K562 (cell line): ENCODE measurements at regions not wholly inside any gene's neighbourhood (a gene's known extent, or its start where the extent isn't known, plus 50 kb on each side); places are given as distances from the start of the nearest gene placed in this dataset.
A peak's percentile ranks its signal among the peaks of the same experiment; 100 is the strongest.

ENCODE experiments used
- ATAC-seq: fragments of 200-7000 bp; cut with Tn5 transposase; 3 replicates; pipeline ENCODE4 v1.9.1; 2020; ENCODE audit warnings: moderate library complexity
- BruUV-seq: library from RNA; stranded (reverse); fragments of 400-500 nt; replicated peaks from 2 replicates; lab custom pipeline; 2021; lab: Mats Ljungman, UMichigan
- CTCF ChIA-PET: fragments of 300-600 bp; formaldehyde crosslinking; extraction: SDS; loops from one replicate; lab custom pipeline; 2021; ENCODE audit warnings: low intra/inter-chr PET ratio; lab: Yijun Ruan, JAX
- POLR2A ChIA-PET: fragments of 300-600, 350-650 bp; sonication (Branson Sonifier 250); formaldehyde crosslinking; extraction: SDS; loops from one replicate; lab custom pipeline; 2021; ENCODE audit warnings: antibody characterized with exemption, inconsistent platforms; lab: Yijun Ruan, JAX
- DNase-seq, 4 experiments: peaks; one replicate each; pipeline versions ENCODE4 v3.0.0 to v3.0.0-alpha.2; 2011 to 2018; ENCODE audit warnings: low spot score in 3 of 4, mixed read lengths in 3 of 4; ENCODE audit errors: extremely low read depth in 1 of 4
- FAIRE-seq: peaks from 2 replicates; lab custom pipeline; 2011; peaks lifted over from hg19 to GRCh38; lab: Jason Lieb, UNC
- H2AFZ ChIP-seq: 2 replicates; pipeline ENCODE4 v1.6.0; 2011; ENCODE audit warnings: low read depth, low read length, control low read depth, inconsistent platforms
- H3K27ac ChIP-seq: fragments of 200-600 bp; 3 replicates; pipeline ENCODE4 v1.8.0; 2011; ENCODE audit warnings: low read depth, mild to moderate bottlenecking, control low read depth, inconsistent platforms, low read length, moderate library complexity, mixed read lengths; ENCODE audit errors: extremely low read depth
- H3K27me3 ChIP-seq, 2 experiments: fragments of 300-600 bp in 1 of 2; 2 replicates in 1 of 2; 3 replicates in 1 of 2; pipeline versions ENCODE4 v1.6.0 to v1.8.0; 2011; ENCODE audit warnings: inconsistent platforms in 2 of 2, low read length in 2 of 2, mild to moderate bottlenecking in 1 of 2, mixed read lengths in 1 of 2, moderate library complexity in 1 of 2; ENCODE audit not compliant: control insufficient read depth in 2 of 2, insufficient read depth in 2 of 2
- H3K36me3 ChIP-seq: fragments of 300-600 bp; 3 replicates; pipeline ENCODE4 v1.8.0; 2011; ENCODE audit warnings: mild to moderate bottlenecking, low read length, inconsistent platforms; ENCODE audit not compliant: control insufficient read depth, insufficient read depth
- H3K4me1 ChIP-seq, 2 experiments: fragments of 200-600 bp in 1 of 2; replicated peaks in 1 of 2; 2 replicates in 1 of 2; 3 replicates in 1 of 2; pipeline versions ENCODE4 v1.5.1 to v1.8.0; 2011; ENCODE audit warnings: inconsistent platforms in 2 of 2, low read length in 2 of 2, mild to moderate bottlenecking in 1 of 2, mixed read lengths in 1 of 2, moderate library complexity in 1 of 2; ENCODE audit not compliant: control insufficient read depth in 2 of 2, insufficient read depth in 2 of 2
- H3K4me2 ChIP-seq: 2 replicates; pipeline ENCODE4 v1.6.1; 2011; ENCODE audit warnings: low read length, control low read depth, inconsistent platforms, mixed read lengths; ENCODE audit not compliant: insufficient read depth
- H3K4me3 ChIP-seq: fragments of 200-600 bp; sonication (generic), shearing (Covaris generic); 2 replicates; pipeline ENCODE4 v1.5.1; 2016; ENCODE audit warnings: control low read depth, inconsistent platforms
- H3K79me2 ChIP-seq: fragments of 200-600 bp; 3 replicates; pipeline ENCODE4 v1.8.0; 2011; ENCODE audit warnings: low read length, inconsistent platforms; ENCODE audit not compliant: control insufficient read depth, insufficient read depth
- H3K9ac ChIP-seq, 2 experiments: 2 replicates each; pipeline versions ENCODE4 v1.6.0 to v1.6.1; 2011; ENCODE audit warnings: low read depth in 2 of 2, low read length in 2 of 2, control low read depth in 1 of 2, inconsistent platforms in 1 of 2, mild to moderate bottlenecking in 1 of 2, mixed read lengths in 1 of 2; ENCODE audit not compliant: insufficient read depth in 1 of 2
- H3K9me1 ChIP-seq: one replicate; pipeline ENCODE4 v1.6.0; 2011; ENCODE audit warnings: inconsistent platforms, mild to moderate bottlenecking, low read length, moderate library complexity; ENCODE audit not compliant: control insufficient read depth, insufficient read depth
- H3K9me3 ChIP-seq: replicated peaks from 2 replicates; pipeline ENCODE4 v1.5.1; 2011; ENCODE audit warnings: low read depth, low read length, inconsistent platforms; ENCODE audit not compliant: control insufficient read depth, insufficient read depth
- H4K20me1 ChIP-seq: replicated peaks from 2 replicates; pipeline ENCODE4 v1.6.1; 2011; ENCODE audit warnings: low read length, inconsistent platforms, mixed read lengths; ENCODE audit not compliant: control insufficient read depth, insufficient read depth
- ETS1 ChIP-seq: conservative IDR thresholded peaks from 2 replicates; pipeline ENCODE4 v1.6.1; 2011; ENCODE audit warnings: low read depth, mild to moderate bottlenecking, low read length; ENCODE audit not compliant: control insufficient read depth
- JUND ChIP-seq, 2 experiments: IDR thresholded peaks; 2 replicates in 1 of 2; 3 replicates in 1 of 2; pipeline ENCODE4 v1.6.1; 2011; ENCODE audit warnings: borderline replicate concordance in 2 of 2, low read depth in 2 of 2, low read length in 2 of 2, improper control_type of control experiment in 1 of 2, missing biosample characterization in 1 of 2, missing genetic modification characterization in 1 of 2, missing genetic modification reagents in 1 of 2
- MEIS2 ChIP-seq: fragments of 450-650 bp; IDR thresholded peaks from 2 replicates; pipeline ENCODE4 v1.6.1; 2014; ENCODE audit warnings: mild to moderate bottlenecking; ENCODE audit not compliant: partially characterized antibody
- NR2C2 ChIP-seq, 2 experiments: fragments of 200-800 bp in 1 of 2; sonication (Bioruptor generic) in 1 of 2; sonication (generic) in 1 of 2; formaldehyde crosslinking in 1 of 2; IDR thresholded peaks; 2 replicates each; pipeline versions ENCODE4 v1.6.1 to v1.8.0; 2016 to 2022; ENCODE audit warnings: mild to moderate bottlenecking in 1 of 2, missing compliant biosample characterization in 1 of 2, missing genetic modification characterization in 1 of 2, missing genetic modification reagents in 1 of 2
- TGIF2 ChIP-seq: sonication (generic); formaldehyde crosslinking; IDR thresholded peaks from 2 replicates; pipeline ENCODE4 v1.8.1; 2022; ENCODE audit warnings: mild to moderate bottlenecking, missing genetic modification reagents, moderate library complexity
- WGBS: fragments of 100-300 bp; shearing (Covaris generic); methylation state at CpG from one replicate; pipeline ENCODE4 v1.1.6; 2016; ENCODE audit warnings: low coverage, mixed read lengths; ENCODE audit not compliant: insufficient coverage; ENCODE audit errors: missing lambda C conversion rate; 5-methylcytosine and 5-hydroxymethylcytosine counted together
- in situ Hi-C: fragments of 300-500 bp; cut with MboI; formaldehyde crosslinking; loops from 4 replicates; pipeline ENCODE4 v1.15.0; 2018; ENCODE audit warnings: inconsistent platforms, mixed read lengths
- intact Hi-C: fragments of 100-400 bp; cut with micrococcal nuclease; formaldehyde crosslinking; loops from 2 replicates; pipeline ENCODE4 v1.14.2; 2022

GRCh38 chr5:175378444-175379028 lies 65.4 kb downstream of the DRD1 start:
- no peak overlapping the region for H3K4me2 ChIP-seq
- in situ Hi-C loops (no loop called here), intact Hi-C loops (no loop called here)
- POLR2A ChIA-PET: no interaction called here
- H3K27me3 ChIP-seq: no peaks in the 10 kb centered on the region
- H3K79me2 ChIP-seq: no peaks in the 10 kb centered on the region
- WGBS: 0% methylated on average over 5 of the region's 5 CpGs
- no peak overlapping the region for H3K27ac ChIP-seq
- CTCF ChIA-PET: no interaction called here
- FAIRE-seq (no peak), DNase-seq (no peak), ATAC-seq (no peak)
- H3K4me3 ChIP-seq: no peak overlapping the region
- H4K20me1 ChIP-seq: no peaks in the 10 kb centered on the region
- BruUV-seq: no TSS peak
- H3K4me1 ChIP-seq: no peaks in the 10 kb centered on the region
- H2AFZ ChIP-seq: no peak overlapping the region
- peak; percentile 49 for TF ChIP-seq MEIS2
- no peak for TF ChIP-seq NR2C2 (CRISPR knock-in tag; IDR thresholded peaks at IDR 0.05)
- no peak for TF ChIP-seq NR2C2 (tag; IDR thresholded peaks at IDR 0.05)
- no peak for TF ChIP-seq TGIF2
- TF ChIP-seq JUND (IDR thresholded peaks at IDR 0.05; ENCODE audit: borderline replicate concordance, low read depth, low read length): no peak
- TF ChIP-seq JUND (tag; IDR thresholded peaks at IDR 0.05; ENCODE audit: borderline replicate concordance, low read depth, low read length): no peak
- no peak for TF ChIP-seq ETS1
- no peaks in the 10 kb centered on the region for H3K9me1 ChIP-seq
- no peaks in the 10 kb centered on the region for H3K36me3 ChIP-seq
- no peak overlapping the region for H3K9ac ChIP-seq
- H3K9me3 ChIP-seq: no peaks in the 10 kb centered on the region
